Lower leg skin (tissue), 3 donors: ENCODE measurements at regions not wholly inside any gene's neighbourhood (a gene's known extent, or its start where the extent isn't known, plus 50 kb on each side); places are given as distances from the start of the nearest gene placed in this dataset.

Source experiments
- CTCF ChIP-seq, 3 donors: fragments of 450-650 bp; IDR thresholded peaks; one replicate each; pipeline ENCODE4 v1.5.1; 2016; ENCODE audit warnings: antibody characterized with exemption in 3 of 3, mild to moderate bottlenecking in 3 of 3, moderate library complexity in 2 of 3
- POLR2A ChIP-seq, 2 donors: fragments of 450-650 bp; IDR thresholded peaks; one replicate each; pipeline ENCODE4 v1.6.1; 2016 to 2017; ENCODE audit warnings: antibody characterized with exemption in 2 of 2, mild to moderate bottlenecking in 1 of 2, moderate library complexity in 1 of 2

DNA sequence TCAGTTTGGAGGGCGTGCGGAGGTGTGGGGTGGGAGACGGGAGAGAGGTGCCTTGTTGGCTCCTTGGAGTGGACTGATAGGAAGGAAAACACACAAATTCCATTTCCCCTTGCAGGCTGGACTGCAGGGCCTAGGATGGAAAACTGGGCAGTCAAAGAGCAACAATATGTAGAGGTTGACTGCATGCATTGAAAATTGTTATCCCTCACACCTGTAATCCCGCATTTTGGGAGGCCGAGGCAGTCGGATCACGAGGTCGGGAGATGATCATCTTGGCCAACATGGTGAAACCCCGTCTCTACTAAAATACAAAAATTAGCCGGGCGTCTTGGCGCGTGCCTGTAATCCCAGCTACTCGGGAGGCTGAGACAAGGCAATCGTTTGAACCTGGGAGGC lies 128.2 kb downstream of the PPIAL4G start:
- TF ChIP-seq CTCF (IDR thresholded peaks at IDR 0.05) (no peak), POLR2A (IDR thresholded peaks at IDR 0.05) (no peak)
